HCT116 (cell line): ENCODE measurements at regions not wholly inside any gene's neighbourhood (a gene's known extent, or its start where the extent isn't known, plus 50 kb on each side); places are given as distances from the start of the nearest gene placed in this dataset.

Experiments
- ATAC-seq: fragments of 200-7000 bp; cut with Tn5 transposase; 2 replicates; pipeline ENCODE4 v1.9.1; 2020; ENCODE audit warnings: mild to moderate bottlenecking, moderate library complexity
- BruUV-seq: library from RNA; stranded (reverse); fragments of 400-500 nt; replicated peaks from 2 replicates; lab custom pipeline; 2021; lab: Mats Ljungman, UMichigan
- CTCF ChIA-PET: fragments of 300-600 bp; sonication (Branson Sonifier 250); formaldehyde crosslinking; loops from one replicate; lab custom pipeline; 2021; ENCODE audit warnings: antibody characterized with exemption; lab: Charles Lee
- POLR2A ChIA-PET: fragments of 300-600, 350-600 bp; sonication (Branson Sonifier 250); formaldehyde crosslinking; loops from one replicate; lab custom pipeline; 2021; ENCODE audit warnings: antibody characterized with exemption; lab: Charles Lee
- RAD21 ChIA-PET, 2 experiments: fragments of 300-600 bp; sonication (Branson Sonifier 250); formaldehyde crosslinking; loops; one replicate each; lab custom pipeline; 2023; ENCODE audit warnings: low total read pairs in 2 of 2; ENCODE audit not compliant: uncharacterized antibody in 2 of 2, unreplicated experiment in 2 of 2, low non-redundant PET in 1 of 2; lab: Charles Lee
- DNase-seq: peaks from one replicate; pipeline ENCODE4 v3.0.0-alpha.2; 2010; ENCODE audit warnings: low read depth, low spot score
- H2AFZ ChIP-seq: fragments of 200-600 bp; shearing (Covaris generic), sonication (generic); 2 replicates; pipeline ENCODE4 v1.6.1; 2017; ENCODE audit warnings: low read depth, mixed run types, mixed read lengths, antibody characterized with exemption, low read length; ENCODE audit not compliant: poor library complexity, severe bottlenecking
- H3K27ac ChIP-seq: 2 replicates; pipeline ENCODE4 v1.5.1; 2012; ENCODE audit warnings: low read depth, low read length
- H3K27me3 ChIP-seq: fragments of 200-600 bp; sonication (generic); 2 replicates; pipeline ENCODE4 v1.6.1; 2016; ENCODE audit warnings: mixed run types, low read length, mixed read lengths; ENCODE audit not compliant: insufficient read depth
- H3K36me3 ChIP-seq, 2 experiments: fragments of 200-500 bp in 1 of 2; fragments of 200-600 bp in 1 of 2; sonication (Bioruptor generic) in 1 of 2; sonication (generic) in 1 of 2; 2 replicates each; pipeline versions ENCODE4 v1.5.1 to v1.6.1; 2014 to 2016; ENCODE audit warnings: low read length in 2 of 2, inconsistent platforms in 1 of 2, mixed read lengths in 1 of 2, mixed run types in 1 of 2; ENCODE audit not compliant: insufficient read depth in 2 of 2, control insufficient read depth in 1 of 2
- H3K4me1 ChIP-seq, 2 experiments: fragments of 200-600 bp in 1 of 2; sonication (generic) in 1 of 2; 2 replicates each; pipeline versions ENCODE4 v1.5.1 to v1.6.1; 2012 to 2017; ENCODE audit warnings: low read length in 2 of 2, inconsistent platforms in 1 of 2, mild to moderate bottlenecking in 1 of 2, mixed read lengths in 1 of 2, mixed run types in 1 of 2, moderate library complexity in 1 of 2; ENCODE audit not compliant: insufficient read depth in 2 of 2, control insufficient read depth in 1 of 2
- H3K4me2 ChIP-seq: fragments of 200-600 bp; sonication (generic); 2 replicates; pipeline ENCODE4 v1.6.1; 2017; ENCODE audit warnings: mixed run types, low read length, mixed read lengths
- H3K4me3 ChIP-seq, 2 experiments: fragments of 200-600 bp in 1 of 2; sonication (generic) in 1 of 2; replicated peaks in 1 of 2; 2 replicates each; pipeline ENCODE4 v1.5.1; 2011 to 2016; ENCODE audit warnings: low read length in 2 of 2, control low read depth in 1 of 2, low read depth in 1 of 2, mild to moderate bottlenecking in 1 of 2, mixed read lengths in 1 of 2, mixed run types in 1 of 2
- H3K79me2 ChIP-seq: fragments of 200-600 bp; sonication (generic); 2 replicates; pipeline ENCODE4 v1.6.1; 2017; ENCODE audit warnings: mild to moderate bottlenecking, mixed run types, low read length, moderate library complexity, mixed read lengths; ENCODE audit not compliant: insufficient read depth
- H3K9ac ChIP-seq: fragments of 200-600 bp; sonication (generic); 2 replicates; pipeline ENCODE4 v1.6.1; 2016; ENCODE audit warnings: low read length, mixed read lengths
- H3K9me2 ChIP-seq: fragments of 200-600 bp; sonication (generic), shearing (Covaris generic); 2 replicates; pipeline ENCODE4 v1.6.1; 2017; ENCODE audit warnings: mixed run types, mild to moderate bottlenecking, moderate library complexity; ENCODE audit not compliant: insufficient read depth
- H3K9me3 ChIP-seq, 2 experiments: fragments of 200-500 bp in 1 of 2; fragments of 200-600 bp in 1 of 2; sonication (Bioruptor generic) in 1 of 2; sonication (generic) in 1 of 2; 2 replicates each; pipeline ENCODE4 v1.6.1; 2014 to 2017; ENCODE audit warnings: low read length in 2 of 2, mixed read lengths in 2 of 2, inconsistent platforms in 1 of 2, low read depth in 1 of 2, mild to moderate bottlenecking in 1 of 2, mixed run types in 1 of 2, moderate library complexity in 1 of 2; ENCODE audit not compliant: control insufficient read depth in 1 of 2, insufficient read depth in 1 of 2
- H4K20me1 ChIP-seq: fragments of 200-600 bp; sonication (generic), shearing (Covaris generic); 2 replicates; pipeline ENCODE4 v1.6.1; 2017; ENCODE audit warnings: mixed run types, mild to moderate bottlenecking, moderate library complexity; ENCODE audit not compliant: insufficient read depth
- CTCF ChIP-seq, 3 experiments: fragments of 200-600 bp in 1 of 3; sonication (generic) in 1 of 3; IDR thresholded peaks in 2 of 3; conservative IDR thresholded peaks in 1 of 3; 2 replicates each; pipeline ENCODE4 v1.5.1; 2012 to 2017; ENCODE audit warnings: low read depth in 2 of 3, low read length in 2 of 3, antibody characterized with exemption in 1 of 3, borderline replicate concordance in 1 of 3, control low read depth in 1 of 3, mild to moderate bottlenecking in 1 of 3, mixed read lengths in 1 of 3, mixed run types in 1 of 3, moderate library complexity in 1 of 3; ENCODE audit not compliant: insufficient read depth in 1 of 3
- EGR1 ChIP-seq: IDR thresholded peaks from 2 replicates; pipeline ENCODE4 v1.6.1; 2012; ENCODE audit warnings: low read depth
- EZH2 ChIP-seq: fragments of 200-600 bp; sonication (generic); IDR thresholded peaks from 2 replicates; pipeline ENCODE4 v1.6.1; 2017; ENCODE audit warnings: antibody characterized with exemption, mixed run types
- JUND ChIP-seq: IDR thresholded peaks from 2 replicates; pipeline ENCODE4 v1.6.1; 2012
- POLR2A ChIP-seq: IDR thresholded peaks from 2 replicates; pipeline ENCODE4 v1.7.0; 2011; ENCODE audit warnings: borderline replicate concordance; ENCODE audit not compliant: insufficient read depth, insufficient read length; ENCODE audit errors: extremely low read depth
- POLR2AphosphoS5 ChIP-seq: IDR thresholded peaks from 2 replicates; pipeline ENCODE4 v1.6.1; 2011; ENCODE audit warnings: mild to moderate bottlenecking, low read depth, low read length, moderate library complexity
- RAD21 ChIP-seq: IDR thresholded peaks from 2 replicates; pipeline ENCODE4 v1.6.1; 2012; ENCODE audit warnings: low read depth, mild to moderate bottlenecking
- intact Hi-C: fragments of 100-400 bp; cut with micrococcal nuclease; formaldehyde crosslinking; loops from 2 replicates; pipeline ENCODE4 v1.10.0; 2022
- TF ChIP-seq, protein P1 (sequence below): IDR thresholded peaks from 2 replicates; pipeline ENCODE4 v1.6.1; 2012; ENCODE audit warnings: low read depth

GRCh38 chr2:82023710-82024109, 1719.2 kb upstream of the LRRTM1 start:
- intact Hi-C loops, result loop anchor here (10.0 kb wide), 1 partner anchor 699 kb away; no protein-coding TSS in a partner anchor

GRCh38 chr2:82013641-82014040, 1709.1 kb upstream of the LRRTM1 start:
- no peak overlapping the region for H3K4me3 ChIP-seq
- no peaks in the 10 kb centered on the region for H3K4me1 ChIP-seq
- DNase-seq, result no peak
- RAD21 ChIA-PET, result no interaction called here
- H3K4me2 ChIP-seq, result no peak overlapping the region
- H3K27ac ChIP-seq, result no peak overlapping the region
- H3K9ac ChIP-seq, result no peak overlapping the region
- ATAC-seq, result no peak
- intact Hi-C loops, result no loop called here
- no peaks in the 10 kb centered on the region for H3K79me2 ChIP-seq
- TF ChIP-seq CTCF (IDR thresholded peaks at IDR 0.05 in 2 of 3, conservative IDR thresholded peaks at IDR 0.05 in 1 of 3; ENCODE audit: borderline replicate concordance in 1 of 3, insufficient read depth in 1 of 3, low read depth in 2 of 3, low read length in 2 of 3) (no peak), EZH2 (no peak), POLR2A (no peak), JUND (no peak), POLR2AphosphoS5 (no peak)
- TF ChIP-seq, protein P1, sequence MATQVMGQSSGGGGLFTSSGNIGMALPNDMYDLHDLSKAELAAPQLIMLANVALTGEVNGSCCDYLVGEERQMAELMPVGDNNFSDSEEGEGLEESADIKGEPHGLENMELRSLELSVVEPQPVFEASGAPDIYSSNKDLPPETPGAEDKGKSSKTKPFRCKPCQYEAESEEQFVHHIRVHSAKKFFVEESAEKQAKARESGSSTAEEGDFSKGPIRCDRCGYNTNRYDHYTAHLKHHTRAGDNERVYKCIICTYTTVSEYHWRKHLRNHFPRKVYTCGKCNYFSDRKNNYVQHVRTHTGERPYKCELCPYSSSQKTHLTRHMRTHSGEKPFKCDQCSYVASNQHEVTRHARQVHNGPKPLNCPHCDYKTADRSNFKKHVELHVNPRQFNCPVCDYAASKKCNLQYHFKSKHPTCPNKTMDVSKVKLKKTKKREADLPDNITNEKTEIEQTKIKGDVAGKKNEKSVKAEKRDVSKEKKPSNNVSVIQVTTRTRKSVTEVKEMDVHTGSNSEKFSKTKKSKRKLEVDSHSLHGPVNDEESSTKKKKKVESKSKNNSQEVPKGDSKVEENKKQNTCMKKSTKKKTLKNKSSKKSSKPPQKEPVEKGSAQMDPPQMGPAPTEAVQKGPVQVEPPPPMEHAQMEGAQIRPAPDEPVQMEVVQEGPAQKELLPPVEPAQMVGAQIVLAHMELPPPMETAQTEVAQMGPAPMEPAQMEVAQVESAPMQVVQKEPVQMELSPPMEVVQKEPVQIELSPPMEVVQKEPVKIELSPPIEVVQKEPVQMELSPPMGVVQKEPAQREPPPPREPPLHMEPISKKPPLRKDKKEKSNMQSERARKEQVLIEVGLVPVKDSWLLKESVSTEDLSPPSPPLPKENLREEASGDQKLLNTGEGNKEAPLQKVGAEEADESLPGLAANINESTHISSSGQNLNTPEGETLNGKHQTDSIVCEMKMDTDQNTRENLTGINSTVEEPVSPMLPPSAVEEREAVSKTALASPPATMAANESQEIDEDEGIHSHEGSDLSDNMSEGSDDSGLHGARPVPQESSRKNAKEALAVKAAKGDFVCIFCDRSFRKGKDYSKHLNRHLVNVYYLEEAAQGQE, result no peak
- POLR2A ChIA-PET, result no interaction called here
- H3K36me3 ChIP-seq, result no peaks in the 10 kb centered on the region
- H3K9me3 ChIP-seq, result no peaks in the 10 kb centered on the region
- H4K20me1 ChIP-seq, result no peaks in the 10 kb centered on the region
- no peaks in the 10 kb centered on the region for H3K9me2 ChIP-seq
- no peaks in the 10 kb centered on the region for H3K27me3 ChIP-seq
- no peak overlapping the region for H2AFZ ChIP-seq
- BruUV-seq, result no TSS peak
- CTCF ChIA-PET, result no interaction called here

More at GRCh38 chr2:82023710-82024109, 1719.2 kb upstream of the LRRTM1 start:
- no TSS peak for BruUV-seq
- ChIA-PET CTCF (no interaction called here), RAD21 (no interaction called here), POLR2A (no interaction called here)
- peak; percentile 77 for ATAC-seq
- Histone ChIP-seq H3K4me1 (no peaks in the 10 kb centered on the region), H2AFZ (no peak overlapping the region), H3K79me2 (no peaks in the 10 kb centered on the region), H3K27ac (no peak overlapping the region), H3K4me2 (no peak overlapping the region), H3K36me3 (no peaks in the 10 kb centered on the region), H3K4me3 (no peak overlapping the region), H3K9me2 (no peaks in the 10 kb centered on the region), H3K27me3 (no peaks in the 10 kb centered on the region), H3K9ac (no peak overlapping the region), H4K20me1 (no peaks in the 10 kb centered on the region), H3K9me3 (no peaks in the 10 kb centered on the region)
- DNase-seq, result no peak
- TF ChIP-seq EGR1, result no peak
- peak; percentile 47 for TF ChIP-seq RAD21
- peak; percentile 11 to 67 (median 62); a peak in 4 of 6 replicates for TF ChIP-seq CTCF (IDR thresholded peaks at IDR 0.05 in 2 of 3, conservative IDR thresholded peaks at IDR 0.05 in 1 of 3; ENCODE audit: borderline replicate concordance in 1 of 3, insufficient read depth in 1 of 3, low read depth in 2 of 3, low read length in 2 of 3)
